ES-I3 (cell line): ENCODE measurements at regions not wholly inside any gene's neighbourhood (a gene's known extent, or its start where the extent isn't known, plus 50 kb on each side); places are given as distances from the start of the nearest gene placed in this dataset.

Experiments used
- H3K36me3 ChIP-seq: 2 replicates; pipeline ENCODE4 v1.6.1; 2013; ENCODE audit warnings: mild to moderate bottlenecking, low read length, control low read depth, moderate library complexity; ENCODE audit not compliant: insufficient read depth
- H3K4me1 ChIP-seq: 2 replicates; pipeline ENCODE4 v1.6.1; 2013; ENCODE audit warnings: mild to moderate bottlenecking, control low read depth, low read length; ENCODE audit not compliant: insufficient read depth
- H3K9ac ChIP-seq: 2 replicates; pipeline ENCODE4 v1.6.1; 2013; ENCODE audit warnings: low read depth, mild to moderate bottlenecking, low read length, moderate library complexity
- H3K9me3 ChIP-seq: 2 replicates; pipeline ENCODE4 v1.6.1; 2013; ENCODE audit warnings: mild to moderate bottlenecking, low read length, moderate library complexity; ENCODE audit not compliant: control insufficient read depth, insufficient read depth

GRCh38 chr7:69126896-69127479 is 471.3 kb upstream of the AUTS2 start:
- Histone ChIP-seq H3K9me3 (no peaks in the 10 kb centered on the region), H3K36me3 (no peaks in the 10 kb centered on the region), H3K9ac (no peak overlapping the region), H3K4me1 (no peaks in the 10 kb centered on the region)

DNA sequence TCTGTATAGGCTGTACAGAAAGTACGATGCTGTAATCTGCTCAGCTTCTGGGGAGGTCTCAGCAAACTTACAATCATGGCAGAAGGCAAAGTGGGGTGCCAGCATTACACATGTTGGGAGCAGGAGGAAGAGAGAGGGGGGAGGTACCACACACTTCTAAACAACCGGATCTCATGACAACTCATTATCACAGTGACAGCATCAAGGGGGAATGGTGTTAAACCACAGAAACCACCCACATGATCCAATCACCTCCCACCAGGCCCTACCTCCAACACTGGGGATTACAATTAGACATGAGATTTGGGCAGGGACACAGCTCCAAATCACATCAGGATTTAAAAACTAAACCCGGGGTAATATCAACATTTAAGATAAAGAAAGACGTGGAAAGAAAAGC is 468.8 kb upstream of the AUTS2 start:
- no peaks in the 10 kb centered on the region for H3K36me3 ChIP-seq
- H3K9me3 ChIP-seq, result no peaks in the 10 kb centered on the region
- H3K4me1 ChIP-seq, result no peaks in the 10 kb centered on the region
- no peak overlapping the region for H3K9ac ChIP-seq

DNA sequence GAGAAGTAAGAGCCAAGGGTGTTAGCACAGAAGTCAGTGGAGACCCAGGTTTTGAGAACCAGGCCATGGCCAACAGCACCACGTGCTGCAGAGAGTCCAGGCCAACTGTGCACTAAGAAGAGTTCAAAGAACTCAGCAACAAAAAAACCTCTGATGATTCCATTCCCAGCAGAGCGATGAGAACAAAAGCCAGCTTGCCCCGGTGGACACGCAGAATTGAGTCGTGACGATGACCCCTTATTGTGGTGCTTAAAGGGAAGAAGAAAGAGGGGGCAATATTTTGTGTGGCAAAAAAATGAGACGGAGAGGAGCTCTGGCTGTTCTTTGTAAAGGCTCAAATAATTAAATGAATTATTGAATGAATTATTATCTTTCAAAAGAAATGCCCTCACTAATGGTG is 468.3 kb upstream of the AUTS2 start:
- no peak overlapping the region for H3K9ac ChIP-seq
- H3K4me1 ChIP-seq, result no peaks in the 10 kb centered on the region
- H3K9me3 ChIP-seq, result no peaks in the 10 kb centered on the region
- H3K36me3 ChIP-seq, result no peaks in the 10 kb centered on the region

- no peak overlapping the region for H3K9ac ChIP-seq
- no peaks in the 10 kb centered on the region for H3K4me1 ChIP-seq
- H3K36me3 ChIP-seq, result no peaks in the 10 kb centered on the region
- H3K9me3 ChIP-seq, result no peaks in the 10 kb centered on the region
Observed at GRCh38 chr7:69130396-69130795, 467.9 kb upstream of the AUTS2 start.

GRCh38 chr7:69134316-69134715 is 464.0 kb upstream of the AUTS2 start:
- no peaks in the 10 kb centered on the region for H3K36me3 ChIP-seq
- H3K9me3 ChIP-seq, result no peaks in the 10 kb centered on the region; the same call in 1 of the 2 replicates
- H3K9ac ChIP-seq, result no peak overlapping the region
- H3K4me1 ChIP-seq, result no peaks in the 10 kb centered on the region

DNA sequence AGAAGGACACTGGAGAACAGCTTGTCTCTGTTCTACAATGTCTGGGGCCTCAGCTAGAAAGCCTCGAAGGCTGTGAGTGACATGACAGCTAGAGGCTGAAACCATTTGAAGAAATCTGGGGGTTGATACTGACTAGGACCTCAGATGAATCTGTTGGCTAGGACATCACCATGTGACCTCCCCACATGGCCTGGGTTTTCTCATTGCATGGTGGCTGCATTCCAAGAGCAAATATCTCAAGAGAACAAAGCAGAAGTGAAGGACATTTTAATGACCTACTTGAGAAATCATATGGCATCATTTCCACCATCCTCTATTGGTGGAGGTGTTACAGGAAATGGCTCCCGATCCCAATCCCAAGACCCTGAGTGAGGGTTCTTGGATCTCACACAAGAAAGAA is 450.6 kb upstream of the AUTS2 start:
- H3K4me1 ChIP-seq, result no peaks in the 10 kb centered on the region
- no peaks in the 10 kb centered on the region for H3K36me3 ChIP-seq
- H3K9ac ChIP-seq, result no peak overlapping the region

GRCh38 chr7:69149804-69150782 is 448.2 kb upstream of the AUTS2 start:
- Histone ChIP-seq H3K4me1 (no peaks in the 10 kb centered on the region), H3K9me3 (no peaks in the 10 kb centered on the region), H3K36me3 (no peaks in the 10 kb centered on the region), H3K9ac (no peak overlapping the region)

More for the DNA sequence above, 450.6 kb upstream of the AUTS2 start:
- no peaks in the 10 kb centered on the region for H3K9me3 ChIP-seq

DNA sequence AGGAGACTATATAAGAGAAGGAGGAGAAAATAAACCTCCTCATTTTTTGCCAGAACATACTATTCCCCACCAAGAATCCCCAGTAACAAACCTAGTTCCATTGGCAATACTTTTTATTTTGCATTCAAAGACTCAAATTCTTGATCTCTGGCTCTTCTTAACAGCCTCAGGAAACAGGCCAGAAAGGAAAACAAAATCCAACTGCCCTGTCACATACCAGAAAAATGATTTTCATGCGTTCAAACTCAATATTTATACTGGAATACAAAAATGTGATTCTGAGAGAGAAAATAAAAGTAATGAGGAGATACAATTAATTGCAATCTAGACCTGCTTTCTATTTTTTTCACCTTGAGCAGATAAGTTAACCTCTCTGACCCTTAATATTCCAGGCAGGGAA is 435.9 kb upstream of the AUTS2 start:
- Histone ChIP-seq H3K36me3 (no peaks in the 10 kb centered on the region), H3K9me3 (no peaks in the 10 kb centered on the region), H3K4me1 (no peaks in the 10 kb centered on the region)

DNA sequence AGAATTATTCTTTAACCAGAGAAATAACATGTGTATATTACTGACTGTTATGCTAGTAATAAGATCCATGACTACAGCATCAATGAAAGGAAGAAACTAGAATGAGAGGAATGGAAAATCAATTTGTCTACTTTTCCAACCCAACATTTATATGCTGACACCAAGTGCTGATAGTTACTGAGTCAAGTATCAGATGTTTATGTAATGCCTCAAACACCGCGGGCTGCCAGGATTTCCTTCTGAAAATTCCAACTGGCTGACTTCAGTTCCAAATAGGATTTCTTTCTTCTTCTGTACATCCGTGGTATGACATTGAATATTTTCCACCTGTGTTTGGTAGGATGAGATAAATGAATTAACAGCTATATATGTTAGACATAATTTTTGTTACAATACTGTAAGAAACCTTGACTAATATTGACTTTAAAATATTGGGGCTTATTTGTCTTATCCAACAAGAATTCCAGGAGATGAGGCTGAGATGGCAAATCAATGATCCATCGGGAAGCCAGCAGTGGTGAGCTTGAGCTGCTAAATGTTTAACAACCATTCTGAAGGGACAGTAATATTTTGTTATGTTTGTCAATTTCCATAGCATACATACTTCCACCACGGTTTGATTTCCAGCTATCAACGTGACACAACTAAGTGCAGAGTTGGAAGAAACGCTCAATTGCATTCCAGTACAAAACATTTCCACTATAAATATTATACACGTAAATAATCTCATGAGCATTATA is 435.2 kb upstream of the AUTS2 start:
- Histone ChIP-seq H3K9me3 (no peaks in the 10 kb centered on the region), H3K9ac (no peak overlapping the region), H3K4me1 (no peaks in the 10 kb centered on the region)

More for the DNA sequence above, 435.9 kb upstream of the AUTS2 start:
- no peak overlapping the region for H3K9ac ChIP-seq

GRCh38 chr7:69166979-69167516 is 431.2 kb upstream of the AUTS2 start:
- Histone ChIP-seq H3K9ac (no peak overlapping the region), H3K9me3 (no peaks in the 10 kb centered on the region)

More for the DNA sequence above, 435.2 kb upstream of the AUTS2 start:
- H3K36me3 ChIP-seq, result no peaks in the 10 kb centered on the region

DNA sequence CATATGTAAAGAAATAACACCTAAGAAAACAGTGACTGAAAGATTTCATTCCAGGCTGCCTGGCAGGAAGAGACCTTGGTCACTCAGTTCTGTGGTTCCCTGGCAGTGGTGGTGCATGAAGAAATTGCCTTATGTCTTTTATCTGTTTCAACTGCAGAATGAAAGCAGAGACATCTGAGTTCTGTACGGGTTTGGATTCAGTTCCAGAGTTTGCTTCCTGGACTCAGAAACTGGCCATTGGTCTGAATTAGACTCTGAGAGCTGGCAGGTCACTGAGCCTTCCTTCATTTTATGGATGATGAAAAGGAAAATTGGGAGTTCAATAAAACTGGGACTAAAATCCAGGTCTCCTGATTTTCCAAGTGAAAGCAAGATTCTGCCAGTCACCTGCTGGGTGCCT is 428.9 kb upstream of the AUTS2 start:
- H3K9ac ChIP-seq, result no peak overlapping the region
- H3K4me1 ChIP-seq, result no peaks in the 10 kb centered on the region
- H3K9me3 ChIP-seq, result no peaks in the 10 kb centered on the region
- no peaks in the 10 kb centered on the region for H3K36me3 ChIP-seq

More at GRCh38 chr7:69166979-69167516, 431.2 kb upstream of the AUTS2 start:
- H3K4me1 ChIP-seq, result no peaks in the 10 kb centered on the region
- H3K36me3 ChIP-seq, result no peaks in the 10 kb centered on the region

DNA sequence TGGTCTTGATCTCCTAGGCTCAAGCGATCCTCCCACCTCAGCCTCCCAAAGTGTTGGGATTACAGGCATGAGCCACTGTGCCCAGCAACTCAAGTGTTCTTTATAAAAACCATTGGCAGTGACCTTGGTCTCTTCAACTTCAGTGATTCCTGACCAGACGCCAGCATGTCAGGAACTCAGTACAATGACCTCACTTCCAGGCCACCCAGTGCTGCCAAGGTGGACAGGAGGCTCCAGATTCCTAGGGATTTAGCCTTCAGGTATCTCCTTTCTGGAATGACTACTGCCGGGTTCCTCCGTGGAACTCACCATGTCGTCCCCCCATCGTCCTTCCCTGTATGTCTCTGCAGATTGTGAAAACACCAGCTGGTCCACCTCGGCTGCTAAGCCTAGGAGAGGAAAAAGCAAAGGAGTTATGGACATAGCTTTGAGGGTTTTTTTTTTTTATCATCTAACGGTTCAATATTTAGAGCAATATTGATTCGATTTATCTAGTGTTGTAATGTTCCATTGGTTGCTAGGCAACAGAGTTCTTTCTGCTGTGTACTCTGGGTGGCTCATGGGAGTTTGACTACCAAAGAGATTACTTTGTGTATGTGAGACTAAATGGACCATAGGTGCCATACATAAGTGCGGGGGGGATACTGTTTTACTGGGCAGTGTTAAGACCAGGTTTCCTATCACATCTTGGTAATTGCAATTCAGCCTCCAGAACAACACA is 425.8 kb upstream of the AUTS2 start:
- peaks cover 4% of the 10 kb centered on the region; the same call in 1 of the 2 replicates for H3K9me3 ChIP-seq
- no peaks in the 10 kb centered on the region for H3K4me1 ChIP-seq
- H3K9ac ChIP-seq, result no peak overlapping the region
- no peaks in the 10 kb centered on the region for H3K36me3 ChIP-seq

DNA sequence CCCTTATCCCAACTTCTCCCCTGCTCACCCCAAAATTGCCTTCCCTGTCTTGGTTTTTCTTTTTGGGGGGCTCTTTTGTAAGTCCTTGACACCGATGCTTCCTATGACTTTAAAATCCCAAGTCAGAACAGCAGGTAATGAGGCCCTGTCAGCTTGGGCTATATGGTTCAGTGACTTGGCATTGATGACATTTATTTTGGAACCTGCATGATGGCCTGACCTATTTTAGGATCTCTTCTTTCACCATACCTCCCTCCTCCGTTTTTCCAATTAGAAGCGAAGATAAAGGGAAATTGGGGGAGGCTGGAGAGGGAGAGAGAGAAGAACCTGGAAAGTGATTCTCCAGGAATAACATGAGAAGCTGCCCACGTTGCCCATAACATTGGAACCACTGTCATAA is 424.9 kb upstream of the AUTS2 start:
- H3K36me3 ChIP-seq, result no peaks in the 10 kb centered on the region
- no peak overlapping the region for H3K9ac ChIP-seq
- H3K9me3 ChIP-seq, result peaks cover 4% of the 10 kb centered on the region; the same call in 1 of the 2 replicates
- no peaks in the 10 kb centered on the region for H3K4me1 ChIP-seq

DNA sequence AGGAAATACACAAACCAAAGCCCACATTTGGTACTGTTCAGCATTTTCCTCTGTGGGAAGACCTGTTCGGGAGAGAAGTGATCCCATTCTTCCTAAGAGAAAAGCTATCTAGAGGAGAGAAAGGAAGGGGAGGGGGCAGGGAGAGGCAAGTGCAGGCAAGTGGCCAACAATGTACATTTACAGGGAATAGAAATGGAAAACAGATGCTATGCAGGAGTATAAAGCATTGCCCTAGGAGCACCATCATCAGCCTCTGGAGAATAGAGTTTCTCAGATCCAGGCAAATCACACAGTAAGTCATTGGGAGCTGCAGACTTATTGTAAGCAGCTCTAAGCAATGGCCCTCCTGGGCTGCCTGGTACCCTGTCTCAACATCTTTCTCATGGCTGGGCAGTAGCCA is 424.4 kb upstream of the AUTS2 start:
- Histone ChIP-seq H3K4me1 (no peaks in the 10 kb centered on the region), H3K9me3 (peaks cover 4% of the 10 kb centered on the region; the same call in 1 of the 2 replicates), H3K9ac (no peak overlapping the region), H3K36me3 (no peaks in the 10 kb centered on the region)
